ENCODE measurements at regions not wholly inside any gene's neighbourhood (a gene's known extent, or its start where the extent isn't known, plus 50 kb on each side); places are given as distances from the start of the nearest gene placed in this dataset.

- DNase-seq (ENCODE audit: low read depth, low spot score), result no peak
- Histone ChIP-seq H3K4me2 (ENCODE audit: control insufficient read depth, insufficient read depth) (no peak overlapping the region), H3K79me2 (ENCODE audit: control insufficient read depth, insufficient read depth, low read length) (no peaks in the 10 kb centered on the region), H4K20me1 (ENCODE audit: control insufficient read depth, insufficient read depth) (no peaks in the 10 kb centered on the region), H3K9ac (ENCODE audit: control insufficient read depth, insufficient read depth, low read length) (no peak overlapping the region), H3K4me1 (ENCODE audit: control insufficient read depth, insufficient read depth, low read length) (no peaks in the 10 kb centered on the region), H3K4me3 (no peak overlapping the region), H2AFZ (ENCODE audit: control insufficient read depth, low read depth, low read length) (no peak overlapping the region), H3K36me3 (ENCODE audit: control insufficient read depth in 2 of 2, insufficient read depth in 2 of 2, low read length in 1 of 2) (no peaks in the 10 kb centered on the region), H3K27me3 (replicated peaks in 1 of 2; ENCODE audit: control insufficient read depth in 2 of 2, insufficient read depth in 2 of 2, low read length in 1 of 2) (no peaks in the 10 kb centered on the region), H3K9me3 (replicated peaks; ENCODE audit: control insufficient read depth, insufficient read depth, low read length) (no peaks in the 10 kb centered on the region), H3K27ac (ENCODE audit: control insufficient read depth, insufficient read depth) (no peak overlapping the region)
- FAIRE-seq, result no peak
- RAD21 ChIA-PET (ENCODE audit: unreplicated experiment), result no interaction called here
- intact Hi-C loops (cut with micrococcal nuclease; ENCODE audit: unreplicated experiment), result no loop called here
- TF ChIP-seq ZBTB4 (CRISPR knock-in tag; IDR thresholded peaks at IDR 0.05) (no peak), BCL3 (IDR thresholded peaks at IDR 0.05; ENCODE audit: borderline replicate concordance, insufficient read depth, low read depth, low read length, poor library complexity, severe bottlenecking) (no peak), BCL11A (IDR thresholded peaks at IDR 0.05; ENCODE audit: low read depth, low read length) (no peak), MEF2A (IDR thresholded peaks at IDR 0.05; ENCODE audit: insufficient read depth, low read depth, low read length) (no peak)
- TF ChIP-seq, protein P1, sequence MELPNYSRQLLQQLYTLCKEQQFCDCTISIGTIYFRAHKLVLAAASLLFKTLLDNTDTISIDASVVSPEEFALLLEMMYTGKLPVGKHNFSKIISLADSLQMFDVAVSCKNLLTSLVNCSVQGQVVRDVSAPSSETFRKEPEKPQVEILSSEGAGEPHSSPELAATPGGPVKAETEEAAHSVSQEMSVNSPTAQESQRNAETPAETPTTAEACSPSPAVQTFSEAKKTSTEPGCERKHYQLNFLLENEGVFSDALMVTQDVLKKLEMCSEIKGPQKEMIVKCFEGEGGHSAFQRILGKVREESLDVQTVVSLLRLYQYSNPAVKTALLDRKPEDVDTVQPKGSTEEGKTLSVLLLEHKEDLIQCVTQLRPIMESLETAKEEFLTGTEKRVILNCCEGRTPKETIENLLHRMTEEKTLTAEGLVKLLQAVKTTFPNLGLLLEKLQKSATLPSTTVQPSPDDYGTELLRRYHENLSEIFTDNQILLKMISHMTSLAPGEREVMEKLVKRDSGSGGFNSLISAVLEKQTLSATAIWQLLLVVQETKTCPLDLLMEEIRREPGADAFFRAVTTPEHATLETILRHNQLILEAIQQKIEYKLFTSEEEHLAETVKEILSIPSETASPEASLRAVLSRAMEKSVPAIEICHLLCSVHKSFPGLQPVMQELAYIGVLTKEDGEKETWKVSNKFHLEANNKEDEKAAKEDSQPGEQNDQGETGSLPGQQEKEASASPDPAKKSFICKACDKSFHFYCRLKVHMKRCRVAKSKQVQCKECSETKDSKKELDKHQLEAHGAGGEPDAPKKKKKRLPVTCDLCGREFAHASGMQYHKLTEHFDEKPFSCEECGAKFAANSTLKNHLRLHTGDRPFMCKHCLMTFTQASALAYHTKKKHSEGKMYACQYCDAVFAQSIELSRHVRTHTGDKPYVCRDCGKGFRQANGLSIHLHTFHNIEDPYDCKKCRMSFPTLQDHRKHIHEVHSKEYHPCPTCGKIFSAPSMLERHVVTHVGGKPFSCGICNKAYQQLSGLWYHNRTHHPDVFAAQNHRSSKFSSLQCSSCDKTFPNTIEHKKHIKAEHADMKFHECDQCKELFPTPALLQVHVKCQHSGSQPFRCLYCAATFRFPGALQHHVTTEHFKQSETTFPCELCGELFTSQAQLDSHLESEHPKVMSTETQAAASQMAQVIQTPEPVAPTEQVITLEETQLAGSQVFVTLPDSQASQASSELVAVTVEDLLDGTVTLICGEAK (IDR thresholded peaks at IDR 0.05; ENCODE audit: borderline replicate concordance), result no peak
- no TSS peak for BruUV-seq (replicated peaks)
- POLR2A ChIA-PET, result no interaction called here
- 0% methylated on average over 1 of the region's 1 CpG for WGBS (ENCODE audit: insufficient coverage, insufficient replicate concordance, low lambda C conversion rate, missing lambda C conversion rate)
- SMC1A ChIA-PET (ENCODE audit: uncharacterized antibody, unreplicated experiment), result no interaction called here
- in situ Hi-C loops (cut with MboI), result no loop called here
- CTCF ChIA-PET, result no interaction called here
- no peak for ATAC-seq
Observed at GRCh38 chr6:121925024-121925423, 474.4 kb upstream of the HSF2 start.

Data from GM12878 (cell line).